ENCODE measurements at regions not wholly inside any gene's neighbourhood (a gene's known extent, or its start where the extent isn't known, plus 50 kb on each side); places are given as distances from the start of the nearest gene placed in this dataset.

DNA sequence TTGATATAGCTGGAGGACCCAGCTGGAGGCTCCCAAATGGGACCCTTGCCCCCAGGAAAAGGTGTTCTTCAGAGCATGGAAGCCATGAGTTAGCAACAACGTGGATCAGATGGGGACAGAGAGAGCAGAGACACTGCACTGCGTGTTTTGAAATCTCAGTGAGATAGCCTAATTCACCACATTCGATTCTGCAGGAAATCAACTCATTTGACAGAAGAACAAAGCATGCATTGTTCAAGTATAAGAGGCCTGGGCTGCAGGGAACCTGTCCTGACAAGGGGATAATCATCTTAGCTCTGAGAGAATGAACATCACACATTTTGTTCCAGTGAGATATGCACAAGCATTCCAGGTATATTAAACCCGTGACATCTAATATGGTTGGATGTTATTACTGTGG is 450.2 kb downstream of the CDH26 start:
- TF ChIP-seq, protein P1, sequence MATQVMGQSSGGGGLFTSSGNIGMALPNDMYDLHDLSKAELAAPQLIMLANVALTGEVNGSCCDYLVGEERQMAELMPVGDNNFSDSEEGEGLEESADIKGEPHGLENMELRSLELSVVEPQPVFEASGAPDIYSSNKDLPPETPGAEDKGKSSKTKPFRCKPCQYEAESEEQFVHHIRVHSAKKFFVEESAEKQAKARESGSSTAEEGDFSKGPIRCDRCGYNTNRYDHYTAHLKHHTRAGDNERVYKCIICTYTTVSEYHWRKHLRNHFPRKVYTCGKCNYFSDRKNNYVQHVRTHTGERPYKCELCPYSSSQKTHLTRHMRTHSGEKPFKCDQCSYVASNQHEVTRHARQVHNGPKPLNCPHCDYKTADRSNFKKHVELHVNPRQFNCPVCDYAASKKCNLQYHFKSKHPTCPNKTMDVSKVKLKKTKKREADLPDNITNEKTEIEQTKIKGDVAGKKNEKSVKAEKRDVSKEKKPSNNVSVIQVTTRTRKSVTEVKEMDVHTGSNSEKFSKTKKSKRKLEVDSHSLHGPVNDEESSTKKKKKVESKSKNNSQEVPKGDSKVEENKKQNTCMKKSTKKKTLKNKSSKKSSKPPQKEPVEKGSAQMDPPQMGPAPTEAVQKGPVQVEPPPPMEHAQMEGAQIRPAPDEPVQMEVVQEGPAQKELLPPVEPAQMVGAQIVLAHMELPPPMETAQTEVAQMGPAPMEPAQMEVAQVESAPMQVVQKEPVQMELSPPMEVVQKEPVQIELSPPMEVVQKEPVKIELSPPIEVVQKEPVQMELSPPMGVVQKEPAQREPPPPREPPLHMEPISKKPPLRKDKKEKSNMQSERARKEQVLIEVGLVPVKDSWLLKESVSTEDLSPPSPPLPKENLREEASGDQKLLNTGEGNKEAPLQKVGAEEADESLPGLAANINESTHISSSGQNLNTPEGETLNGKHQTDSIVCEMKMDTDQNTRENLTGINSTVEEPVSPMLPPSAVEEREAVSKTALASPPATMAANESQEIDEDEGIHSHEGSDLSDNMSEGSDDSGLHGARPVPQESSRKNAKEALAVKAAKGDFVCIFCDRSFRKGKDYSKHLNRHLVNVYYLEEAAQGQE (IDR thresholded peaks at IDR 0.05; ENCODE audit: insufficient read depth in 1 of 2, low read depth in 2 of 2, low read length in 2 of 2), result no peak
- TF ChIP-seq SIN3A (IDR thresholded peaks at IDR 0.05; ENCODE audit: borderline replicate concordance, insufficient read depth, low read length) (no peak), TAF1 (IDR thresholded peaks at IDR 0.05; ENCODE audit: borderline replicate concordance, insufficient read depth, low read length) (no peak), POLR2AphosphoS5 (IDR thresholded peaks at IDR 0.05; ENCODE audit: low read depth, low read length) (no peak), FOXP2 (optimal IDR thresholded peaks at IDR 0.05; ENCODE audit: borderline replicate concordance, extremely low read depth, extremely low read length, insufficient read depth) (no peak)

DNA sequence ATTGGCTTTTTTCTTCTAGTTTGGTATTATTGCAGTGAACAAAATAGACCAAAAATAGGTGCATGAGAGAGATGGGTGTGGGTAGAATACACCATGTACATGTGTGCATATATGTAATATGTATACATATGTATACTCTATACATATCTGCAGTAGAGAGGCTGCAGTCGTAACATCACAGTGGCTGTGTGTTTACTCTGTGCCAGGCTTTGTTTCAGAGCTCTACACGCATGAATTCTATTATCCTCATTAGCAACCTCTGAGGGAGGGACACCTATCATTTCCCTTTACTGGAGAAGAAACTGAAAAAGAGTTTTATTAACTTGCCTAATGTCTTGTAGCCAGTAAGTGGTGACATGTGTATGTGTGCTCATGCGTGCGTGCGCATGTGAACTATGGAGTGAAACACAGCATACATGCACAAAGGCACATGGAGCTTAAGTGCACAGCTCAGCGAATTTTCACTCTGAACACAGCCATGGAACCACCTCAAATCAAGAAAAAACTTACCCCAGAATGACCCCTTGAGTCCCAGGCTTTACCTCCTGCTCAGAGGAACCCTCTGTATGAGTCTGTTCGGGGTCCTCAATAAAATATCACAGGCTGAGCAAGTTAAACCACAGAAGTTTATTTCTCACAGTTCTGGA is 452.5 kb downstream of the CDH26 start:
- TF ChIP-seq TAF1 (IDR thresholded peaks at IDR 0.05; ENCODE audit: borderline replicate concordance, insufficient read depth, low read length), result no peak
- TF ChIP-seq, protein P1 (IDR thresholded peaks at IDR 0.05; ENCODE audit: insufficient read depth in 1 of 2, low read depth in 2 of 2, low read length in 2 of 2), result no peak
- TF ChIP-seq FOXP2 (optimal IDR thresholded peaks at IDR 0.05; ENCODE audit: borderline replicate concordance, extremely low read depth, extremely low read length, insufficient read depth), result no peak
- no peak for TF ChIP-seq POLR2AphosphoS5 (IDR thresholded peaks at IDR 0.05; ENCODE audit: low read depth, low read length)
- no peak for TF ChIP-seq SIN3A (IDR thresholded peaks at IDR 0.05; ENCODE audit: borderline replicate concordance, insufficient read depth, low read length)

DNA sequence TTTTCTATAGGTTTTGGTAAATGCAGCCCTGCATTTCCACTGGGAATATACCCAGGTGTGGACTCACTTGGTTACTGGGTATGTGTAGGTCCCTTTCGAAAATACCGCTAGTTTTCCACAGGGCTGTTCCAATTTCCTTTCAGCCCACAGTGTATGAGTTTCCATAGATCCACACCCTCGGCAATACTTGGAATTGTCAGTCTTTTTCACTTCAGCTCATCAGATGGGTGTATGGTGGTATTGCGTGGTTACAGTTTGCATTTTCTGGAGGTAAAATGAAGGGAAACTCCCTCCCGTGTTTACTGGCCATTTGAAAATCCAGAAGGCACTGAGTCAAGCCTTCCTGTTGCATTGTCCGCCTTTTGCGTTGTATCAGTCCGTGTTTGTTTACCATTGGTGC is 453.6 kb downstream of the CDH26 start:
- TF ChIP-seq FOXP2 (optimal IDR thresholded peaks at IDR 0.05; ENCODE audit: borderline replicate concordance, extremely low read depth, extremely low read length, insufficient read depth), result no peak
- TF ChIP-seq TAF1 (IDR thresholded peaks at IDR 0.05; ENCODE audit: borderline replicate concordance, insufficient read depth, low read length), result no peak
- TF ChIP-seq, protein P1 (IDR thresholded peaks at IDR 0.05; ENCODE audit: insufficient read depth in 1 of 2, low read depth in 2 of 2, low read length in 2 of 2), result no peak

DNA sequence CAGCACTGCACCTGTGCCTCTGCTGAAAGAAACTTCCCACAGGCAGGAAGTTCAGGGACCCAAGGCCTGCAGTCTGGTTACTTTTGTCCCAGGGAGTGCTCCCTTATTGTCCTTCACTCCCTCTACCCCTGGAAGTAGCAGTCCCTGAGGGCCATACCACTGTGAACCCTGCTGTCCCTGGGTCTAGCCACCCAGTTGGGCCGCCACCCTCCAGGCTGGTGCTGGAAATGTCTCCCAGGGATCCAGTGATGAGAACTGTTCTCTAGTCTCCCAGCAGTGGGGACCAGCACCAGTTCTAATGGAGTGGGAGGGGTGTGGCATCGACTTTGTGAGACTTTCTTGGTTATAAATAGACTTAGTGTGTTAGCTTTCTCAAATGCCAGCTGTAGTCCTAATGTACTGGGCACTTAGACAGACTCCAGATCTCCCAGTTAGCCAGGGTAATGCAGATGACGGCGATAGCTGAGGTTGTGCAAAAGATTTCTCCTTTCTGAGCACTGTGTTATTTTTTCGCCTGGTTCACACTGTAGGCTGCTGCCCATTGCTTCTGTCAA is 462.5 kb downstream of the CDH26 start:
- TF ChIP-seq, protein P1 (IDR thresholded peaks at IDR 0.05; ENCODE audit: insufficient read depth in 1 of 2, low read depth in 2 of 2, low read length in 2 of 2), result no peak
- no peak for TF ChIP-seq FOXP2 (optimal IDR thresholded peaks at IDR 0.05; ENCODE audit: borderline replicate concordance, extremely low read depth, extremely low read length, insufficient read depth)
- no peak for TF ChIP-seq POLR2AphosphoS5 (IDR thresholded peaks at IDR 0.05; ENCODE audit: low read depth, low read length)
- TF ChIP-seq SIN3A (IDR thresholded peaks at IDR 0.05; ENCODE audit: borderline replicate concordance, insufficient read depth, low read length), result no peak
- TF ChIP-seq TAF1 (IDR thresholded peaks at IDR 0.05; ENCODE audit: borderline replicate concordance, insufficient read depth, low read length), result no peak

Measured in PFSK-1 (cell line).